Fibroblast of skin of back (primary cell): ENCODE measurements at regions not wholly inside any gene's neighbourhood (a gene's known extent, or its start where the extent isn't known, plus 50 kb on each side); places are given as distances from the start of the nearest gene placed in this dataset.
"Not testable (repeated sequence)": the region's sequence is repeated elsewhere in the genome, so short reads cannot be mapped to it uniquely, and the experiment has no call there.

ENCODE experiments used
- DNase-seq: peaks from one replicate; pipeline ENCODE4 v3.0.0-alpha.2; 2013

DNA sequence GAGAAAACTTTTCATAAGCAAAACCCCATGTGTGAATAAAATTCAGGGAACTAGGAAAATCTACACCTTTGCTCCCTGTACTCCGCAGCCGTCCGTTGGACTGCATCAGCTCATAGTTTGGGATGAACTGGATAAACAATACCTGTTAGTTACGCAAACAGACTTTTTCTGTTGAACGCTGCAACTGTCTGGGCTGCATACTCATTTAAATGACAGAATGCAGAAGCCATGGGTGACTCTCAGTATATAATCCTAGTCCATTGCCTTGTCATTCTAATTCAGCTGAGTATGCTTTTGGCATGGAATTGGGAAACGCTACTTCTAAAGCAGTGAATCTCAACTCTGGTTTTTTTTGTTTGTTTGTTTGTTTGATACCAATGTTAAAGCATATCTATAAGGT, 151.6 kb downstream of the SLITRK1 start:
- DNase-seq, result no peak

- DNase-seq, result no peak
Measured at GRCh38 chr13:83722443-83722842, 159.8 kb downstream of the SLITRK1 start.

- no peak for DNase-seq
Measured at GRCh38 chr13:83716121-83716520, 166.2 kb downstream of the SLITRK1 start.

DNA sequence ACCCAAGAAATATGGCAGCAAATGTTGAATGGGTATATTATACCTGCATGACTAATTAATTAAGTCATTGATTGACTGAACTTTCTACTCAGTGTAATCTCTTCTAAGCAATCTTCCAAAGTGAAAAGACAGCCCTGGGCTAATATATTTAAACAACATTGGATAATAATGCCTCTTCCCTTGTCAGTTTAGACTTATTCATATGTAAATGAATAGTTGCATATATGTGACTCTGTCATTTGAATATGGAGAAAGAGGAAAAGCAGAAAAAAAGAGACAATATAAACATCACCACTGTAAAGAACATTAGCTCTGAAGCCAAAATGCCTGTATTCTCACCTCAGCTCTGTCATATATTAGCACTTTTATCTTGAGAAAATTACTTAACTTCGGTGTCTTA, 168.0 kb downstream of the SLITRK1 start:
- DNase-seq, result no peak

GRCh38 chr13:83710133-83710515, 172.2 kb downstream of the SLITRK1 start:
- no peak for DNase-seq

DNA sequence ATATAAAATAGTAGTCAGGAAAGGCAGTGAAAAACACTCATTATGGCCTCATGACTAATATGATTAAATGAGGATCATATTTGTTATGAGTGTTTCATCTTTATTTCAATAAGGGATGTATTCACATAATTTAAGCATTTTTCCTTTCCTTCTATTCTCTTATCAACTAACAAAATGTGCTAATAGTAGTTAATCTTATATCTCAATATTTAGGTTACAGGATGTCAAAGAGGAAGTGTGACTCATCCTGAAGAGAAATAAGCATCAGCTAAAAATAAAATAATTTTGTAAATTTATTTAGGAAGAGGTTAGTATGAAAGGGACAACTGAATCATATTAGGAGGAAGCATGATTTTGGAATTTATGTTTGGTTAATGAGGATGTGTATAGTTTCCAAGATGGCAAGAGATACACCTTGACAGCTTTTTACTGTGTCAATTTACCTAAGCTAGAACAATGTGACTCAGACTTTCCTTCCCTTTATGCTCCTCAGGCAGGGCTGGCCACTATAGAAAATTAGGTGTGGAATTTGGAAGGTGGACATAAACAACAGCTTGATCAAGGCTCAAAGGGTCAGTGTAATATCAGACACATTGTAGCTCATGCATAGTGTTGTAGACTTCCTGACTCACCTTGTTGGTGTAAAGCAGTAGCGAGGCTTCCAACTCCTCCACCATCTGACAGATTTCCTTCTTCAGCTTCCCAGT, 172.7 kb downstream of the SLITRK1 start:
- no peak for DNase-seq

DNA sequence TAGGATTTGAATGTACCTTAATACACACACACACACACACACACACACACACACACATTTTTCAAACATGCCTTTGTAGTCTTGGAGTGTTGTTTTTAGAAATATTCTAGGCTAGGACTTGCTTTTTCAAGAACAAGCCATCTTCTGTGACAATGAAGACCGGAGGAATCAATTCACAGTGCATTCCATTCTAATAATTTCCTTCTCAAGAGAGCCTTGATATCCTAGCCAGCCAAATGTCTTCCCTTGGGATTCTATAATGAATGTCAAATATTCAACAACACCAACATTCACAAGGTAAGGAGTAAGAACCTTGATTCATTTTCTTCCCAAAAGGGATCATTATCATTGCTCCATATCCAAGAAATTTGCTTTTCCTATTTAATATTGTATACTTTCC, 180.3 kb downstream of the SLITRK1 start:
- DNase-seq, result peak; percentile 19

DNA sequence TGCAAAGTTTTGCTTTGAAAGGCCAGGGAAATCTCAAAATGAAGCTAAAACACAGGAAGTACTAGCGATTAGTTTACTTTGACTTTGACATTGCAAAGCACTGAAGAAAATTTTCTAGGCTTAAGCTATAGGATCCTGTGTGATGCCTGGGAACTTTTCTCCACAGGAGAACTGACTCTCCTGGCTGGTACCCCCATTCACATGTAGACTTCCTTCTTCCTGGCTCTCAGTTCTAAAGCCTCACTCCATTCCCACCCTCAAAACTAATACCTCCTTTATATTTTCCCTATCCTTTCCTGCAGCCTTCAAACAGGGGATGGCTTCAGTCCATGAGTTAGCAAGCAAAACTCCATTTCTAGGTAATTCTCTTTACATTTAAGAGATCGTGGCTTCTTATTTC, 189.5 kb downstream of the SLITRK1 start:
- no peak for DNase-seq

DNA sequence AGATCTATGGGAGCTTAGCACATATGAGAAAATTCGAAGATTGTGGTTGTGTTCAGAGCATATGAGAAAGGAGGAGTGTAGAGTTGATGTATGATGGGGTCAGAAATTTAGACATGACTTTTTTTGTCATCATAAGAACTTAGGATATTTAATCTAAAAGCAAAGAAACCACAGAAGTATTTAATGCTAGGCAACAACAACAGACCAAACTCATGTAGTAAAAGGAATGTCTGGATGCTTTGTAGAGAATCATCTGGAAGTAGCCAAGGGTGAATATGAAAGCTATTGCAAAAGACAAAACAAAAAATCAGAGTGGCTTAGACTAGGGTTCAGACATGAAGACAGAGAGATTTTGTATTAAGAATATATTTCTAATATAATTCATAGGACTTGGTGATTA, 190.3 kb downstream of the SLITRK1 start:
- DNase-seq, result peak; percentile 70

- DNase-seq, result no peak
Measured at GRCh38 chr13:83681547-83681946, 200.7 kb downstream of the SLITRK1 start.

DNA sequence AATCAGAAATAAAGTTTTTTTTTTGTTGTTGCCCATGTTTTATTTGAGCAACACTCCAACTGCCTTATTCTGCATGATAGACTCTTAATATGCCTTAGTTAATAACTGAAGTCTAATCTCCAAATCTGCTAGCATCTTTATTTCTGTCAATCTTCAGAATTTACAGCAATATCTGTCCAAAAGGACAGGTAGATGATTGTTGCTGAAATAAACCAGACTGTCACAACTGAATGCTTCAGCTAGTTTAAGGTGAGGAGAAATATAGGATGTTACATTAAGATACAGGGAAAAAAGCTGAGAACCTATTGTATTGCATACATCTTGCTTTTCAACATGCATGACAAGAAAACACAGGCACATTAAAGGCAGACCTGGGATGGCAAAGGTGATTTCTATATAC, 204.3 kb downstream of the SLITRK1 start:
- no peak for DNase-seq

DNA sequence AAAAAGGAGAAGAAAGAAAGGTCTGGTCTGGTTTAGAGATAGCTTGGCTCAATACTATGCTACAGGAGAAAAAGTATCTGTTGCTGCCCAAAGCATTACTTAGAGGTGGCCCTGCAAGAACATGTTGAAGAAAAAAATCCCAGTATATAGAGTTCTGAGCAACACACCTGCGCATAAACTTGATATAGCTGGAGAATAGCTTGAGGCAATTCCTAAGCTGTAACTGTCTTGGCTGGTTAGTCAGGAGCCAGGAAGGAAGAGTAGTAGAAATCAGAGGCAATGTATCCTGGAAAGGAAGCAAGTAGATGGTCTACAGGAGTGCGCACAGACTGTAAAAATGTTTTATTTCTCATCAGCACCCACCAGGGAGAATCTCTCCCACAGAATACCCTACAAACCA, 209.7 kb downstream of the SLITRK1 start:
- no peak for DNase-seq

DNA sequence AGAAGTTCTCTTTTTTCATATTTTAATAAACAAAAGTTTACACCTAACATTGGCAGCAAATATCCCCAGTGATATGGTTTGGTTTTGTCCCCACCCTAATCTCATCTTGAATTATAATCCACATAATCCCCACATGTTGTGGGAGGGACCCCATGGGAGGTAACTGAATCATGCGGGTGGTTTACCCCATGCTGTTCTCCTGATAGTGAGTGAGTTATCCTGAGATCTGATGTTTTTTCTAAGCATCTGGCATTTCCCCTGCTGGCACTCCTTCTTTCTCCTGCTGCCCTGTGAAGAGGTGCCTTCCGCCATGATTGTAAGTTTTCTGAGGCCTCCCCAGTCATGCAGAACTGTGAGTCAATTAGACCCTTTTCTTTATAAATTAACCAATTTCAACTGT, 214.7 kb downstream of the SLITRK1 start:
- DNase-seq, result peak; percentile 9

GRCh38 chr13:83666141-83666540, 216.1 kb downstream of the SLITRK1 start:
- DNase-seq, result peak; percentile 39

DNA sequence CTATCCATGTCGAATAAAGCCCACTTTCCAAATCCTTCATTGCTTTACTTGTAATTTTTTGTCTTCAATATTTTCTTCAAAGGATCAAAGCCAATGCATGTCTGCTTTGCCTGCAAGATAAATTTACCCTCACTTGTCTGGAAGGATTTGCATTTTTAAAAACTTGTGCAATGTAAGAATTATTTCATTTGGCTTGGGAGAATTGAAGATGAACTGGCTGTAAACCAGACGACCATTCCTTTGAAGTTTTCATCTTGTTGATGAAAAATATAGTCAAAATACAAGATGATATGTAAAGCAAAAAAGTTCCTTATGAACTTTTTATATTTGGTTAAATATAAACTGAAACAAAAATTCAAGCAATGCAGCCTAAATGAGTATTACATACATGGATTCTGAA, 225.0 kb downstream of the SLITRK1 start:
- no peak for DNase-seq

DNA sequence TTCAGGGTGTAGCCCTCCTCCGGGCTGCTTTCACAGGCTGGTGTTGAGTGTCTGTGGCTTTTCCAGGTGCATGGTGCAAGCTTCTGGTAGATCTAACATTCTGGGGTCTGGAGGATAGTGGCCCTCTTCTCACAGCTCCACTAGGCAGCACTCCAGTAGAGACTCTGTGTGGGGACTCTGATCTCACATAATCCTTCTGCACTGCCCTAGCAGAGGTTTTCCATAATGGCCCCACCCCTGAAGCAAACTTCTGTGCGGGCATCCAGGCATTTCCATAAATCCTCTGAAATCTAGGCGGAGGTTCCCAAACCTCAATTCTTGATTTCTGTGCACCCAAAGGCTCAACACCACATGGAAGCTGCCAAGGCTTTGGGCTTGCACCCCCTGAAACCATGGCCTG, 239.7 kb downstream of the SLITRK1 start:
- not testable (repeated sequence) for DNase-seq

DNA sequence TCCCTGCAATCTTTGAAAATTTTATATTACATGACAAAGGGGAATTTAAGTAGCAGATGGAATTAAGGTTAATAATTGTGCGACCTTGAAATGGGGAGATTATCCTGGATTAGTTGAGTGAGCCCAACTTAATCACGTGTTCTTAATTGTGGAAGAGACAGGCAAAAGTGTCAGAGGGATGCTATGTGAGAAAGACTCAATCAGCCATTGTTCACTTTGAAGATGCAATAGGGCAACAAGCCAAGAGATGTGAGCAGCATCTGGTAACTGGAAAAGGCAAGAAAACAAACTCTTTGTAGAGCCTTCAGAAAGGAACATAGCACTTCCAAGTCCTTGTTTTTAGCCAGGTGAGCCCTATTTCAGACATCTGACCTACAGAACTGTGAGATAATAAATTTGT, 247.7 kb downstream of the SLITRK1 start:
- no peak for DNase-seq

DNA sequence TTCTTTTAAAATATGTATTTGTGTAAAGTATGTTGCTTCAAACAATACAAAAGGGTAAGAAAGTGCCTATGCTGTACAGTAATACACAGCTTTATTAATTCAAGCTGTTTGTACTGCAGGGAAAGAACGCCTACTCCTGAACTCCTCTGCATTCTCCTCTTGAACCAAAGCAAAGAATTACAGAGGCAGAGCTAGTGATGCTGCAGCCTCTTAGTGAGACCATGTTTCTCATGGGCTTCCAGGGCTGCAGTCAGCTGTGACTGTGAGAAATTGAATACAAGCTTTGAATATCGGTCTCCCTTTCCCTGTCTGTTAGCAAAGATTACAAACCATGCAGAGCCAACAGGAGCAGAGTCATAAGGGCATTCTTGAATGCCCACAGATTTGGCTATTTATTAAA, 248.5 kb downstream of the SLITRK1 start:
- no peak for DNase-seq

- peak; percentile 75 for DNase-seq
Measured at GRCh38 chr13:83622422-83622784, 259.9 kb downstream of the SLITRK1 start.

GRCh38 chr13:83621765-83622421, 260.4 kb downstream of the SLITRK1 start:
- no peak for DNase-seq

DNA sequence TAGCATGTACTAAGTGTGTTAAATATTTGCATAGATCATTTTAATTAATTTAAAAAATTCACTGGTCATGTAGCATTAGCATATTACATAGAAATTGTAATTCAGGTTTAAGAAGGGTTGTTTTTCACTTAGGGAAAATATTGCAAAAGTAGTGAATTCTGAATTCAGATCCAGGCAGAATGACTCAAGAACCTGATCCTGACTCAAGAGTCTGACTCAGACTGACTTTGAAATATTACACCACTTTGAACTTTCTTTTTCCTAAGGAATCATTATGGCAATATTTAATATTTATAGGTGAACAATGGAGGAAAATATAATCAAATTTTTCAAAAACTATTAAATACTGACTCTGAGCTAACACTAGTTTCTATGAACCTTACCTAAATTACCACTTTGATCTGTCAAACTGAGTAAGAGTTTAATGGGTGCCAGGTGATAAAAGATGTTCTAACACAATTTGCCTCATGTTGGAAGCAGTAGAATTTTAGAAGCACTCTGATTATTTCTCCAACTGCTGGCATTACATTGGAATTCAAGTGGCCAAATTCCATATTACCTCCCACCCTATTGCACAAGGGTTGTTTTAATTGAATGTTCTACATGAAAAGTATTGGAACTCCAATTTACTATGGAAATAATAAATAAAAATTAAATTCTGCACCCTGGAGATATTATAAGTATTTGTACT, 261.6 kb downstream of the SLITRK1 start:
- peak; percentile 42 for DNase-seq

DNA sequence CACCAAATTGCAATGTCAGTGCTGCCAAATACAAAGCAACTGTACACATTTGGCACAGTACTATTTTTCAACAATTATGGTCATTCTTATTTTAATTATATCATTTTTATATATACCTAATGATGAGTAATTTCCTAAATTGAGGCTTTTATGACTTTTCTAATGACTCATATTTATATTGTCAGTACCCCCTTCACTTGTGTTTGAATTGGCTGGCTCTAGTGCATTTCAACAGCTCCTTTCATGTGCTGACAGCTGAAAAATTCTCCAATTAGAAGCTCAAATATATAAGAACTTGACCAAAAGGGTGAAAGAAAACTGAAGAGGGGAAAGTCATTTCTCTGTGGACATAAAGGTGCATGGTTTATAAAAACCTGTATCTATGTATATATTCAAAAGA, 263.3 kb downstream of the SLITRK1 start:
- DNase-seq, result peak; percentile 61

DNA sequence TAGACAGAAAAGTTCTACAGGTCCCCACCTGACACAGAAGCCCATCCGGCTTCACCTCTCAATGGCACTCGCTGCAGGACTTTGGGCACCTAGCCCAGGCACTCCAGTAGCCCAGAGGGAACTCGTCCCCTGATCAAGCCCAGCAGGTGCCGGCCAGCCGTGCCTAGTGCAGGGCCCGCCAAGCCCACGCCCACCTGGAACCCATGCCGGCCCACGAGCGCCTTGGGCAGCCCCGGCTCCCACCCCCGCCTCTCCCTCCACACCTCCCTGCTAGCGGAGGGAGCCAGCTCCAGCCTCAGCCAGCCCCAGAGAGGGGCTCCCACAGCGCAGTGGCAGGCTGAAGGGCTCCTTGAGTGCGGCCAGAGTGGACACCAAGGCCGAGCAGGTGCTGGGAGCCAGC, 268.8 kb downstream of the SLITRK1 start:
- no peak for DNase-seq

GRCh38 chr13:83601539-83601938, 280.7 kb downstream of the SLITRK1 start:
- no peak for DNase-seq
